SK-N-MC (cell line): ENCODE measurements at regions not wholly inside any gene's neighbourhood (a gene's known extent, or its start where the extent isn't known, plus 50 kb on each side); places are given as distances from the start of the nearest gene placed in this dataset.
"Not testable (repeated sequence)": the region's sequence is repeated elsewhere in the genome, so short reads cannot be mapped to it uniquely, and the experiment has no call there.

Experiments
- EZH2 ChIP-seq: fragments of 200-600 bp; sonication (generic); IDR thresholded peaks from one replicate; pipeline ENCODE4 v1.6.1; 2017; ENCODE audit warnings: antibody characterized with exemption
- POLR2AphosphoS5 ChIP-seq: IDR thresholded peaks from 2 replicates; pipeline ENCODE4 v1.6.1; 2012; ENCODE audit warnings: mild to moderate bottlenecking, low read depth, low read length, borderline replicate concordance

DNA sequence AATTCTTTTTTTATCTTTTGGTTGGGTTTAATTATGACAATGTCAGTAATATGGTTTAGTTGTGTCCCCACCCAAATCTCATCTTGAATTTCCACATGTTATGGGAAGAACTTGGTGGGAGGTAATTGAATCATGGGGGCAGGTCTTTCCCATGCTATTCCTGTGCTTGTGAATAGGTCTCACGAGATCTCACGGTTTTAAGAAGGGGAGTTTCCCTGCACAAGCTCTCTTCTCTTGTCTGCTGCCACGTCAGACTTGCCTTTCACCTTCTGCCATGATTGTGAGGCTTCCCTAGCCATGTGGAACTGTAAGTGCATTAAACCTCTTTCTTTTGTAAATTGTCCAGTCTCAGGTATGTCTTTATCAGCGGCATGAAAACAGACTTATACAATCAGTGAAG lies 61.7 kb upstream of the IFNE start:
- TF ChIP-seq POLR2AphosphoS5, EZH2: not testable (repeated sequence)
